ENCODE measurements at regions not wholly inside any gene's neighbourhood (a gene's known extent, or its start where the extent isn't known, plus 50 kb on each side); places are given as distances from the start of the nearest gene placed in this dataset.

- DNase-seq (no peak), FAIRE-seq (no peak)
- Histone ChIP-seq H3K27me3 (ENCODE audit: control insufficient read depth in 3 of 3, insufficient read depth in 3 of 3, low read length in 3 of 3) (no peaks in the 10 kb centered on the region), H3K27ac (ENCODE audit: low read depth in 1 of 3, low read length in 2 of 3) (no peak overlapping the region), H3K4me1 (ENCODE audit: control insufficient read depth in 3 of 3, insufficient read depth in 2 of 3, low read depth in 1 of 3, low read length in 2 of 3) (peaks cover 0 to 3% (median 0%) of the 10 kb centered on the region in 3 donors), H3K36me3 (ENCODE audit: control insufficient read depth in 3 of 3, insufficient read depth in 2 of 3, low read depth in 1 of 3, low read length in 3 of 3) (no peaks in the 10 kb centered on the region), H3K9me3 (ENCODE audit: control insufficient read depth in 2 of 2, insufficient read depth in 1 of 2, low read depth in 1 of 2, low read length in 1 of 2) (no peaks in the 10 kb centered on the region), H3K4me3 (ENCODE audit: low read depth in 1 of 3, low read length in 3 of 3) (no peak overlapping the region)
- WGBS, 3 donors = 86 to 89% (median 88%) methylated on average over 1 of the region's 1 CpG
Observed at GRCh38 chr20:52411611-52412010, 220.0 kb upstream of the ZFP64 start.

- 41 to 59% (median 43%) methylated on average over 11 of the region's 11 CpGs for WGBS, 3 donors
- no peak overlapping the region for H3K4me3 ChIP-seq (ENCODE audit: low read depth in 1 of 3, low read length in 3 of 3)
- H3K4me1 ChIP-seq (ENCODE audit: control insufficient read depth in 3 of 3, insufficient read depth in 2 of 3, low read depth in 1 of 3, low read length in 2 of 3) = peaks cover 0 to 3% (median 0%) of the 10 kb centered on the region in 3 donors
- H3K27me3 ChIP-seq (ENCODE audit: control insufficient read depth in 3 of 3, insufficient read depth in 3 of 3, low read length in 3 of 3) = no peaks in the 10 kb centered on the region
- no peak for FAIRE-seq
- H3K27ac ChIP-seq (ENCODE audit: low read depth in 1 of 3, low read length in 2 of 3) = peak overlapping the region in 1 of 3 donors; percentile 21
- no peaks in the 10 kb centered on the region for H3K9me3 ChIP-seq (ENCODE audit: control insufficient read depth in 2 of 2, insufficient read depth in 1 of 2, low read depth in 1 of 2, low read length in 1 of 2)
- H3K36me3 ChIP-seq (ENCODE audit: control insufficient read depth in 3 of 3, insufficient read depth in 2 of 3, low read depth in 1 of 3, low read length in 3 of 3) = no peaks in the 10 kb centered on the region
- DNase-seq = no peak
Observed at GRCh38 chr20:52410731-52411234, 219.2 kb upstream of the ZFP64 start.

DNA sequence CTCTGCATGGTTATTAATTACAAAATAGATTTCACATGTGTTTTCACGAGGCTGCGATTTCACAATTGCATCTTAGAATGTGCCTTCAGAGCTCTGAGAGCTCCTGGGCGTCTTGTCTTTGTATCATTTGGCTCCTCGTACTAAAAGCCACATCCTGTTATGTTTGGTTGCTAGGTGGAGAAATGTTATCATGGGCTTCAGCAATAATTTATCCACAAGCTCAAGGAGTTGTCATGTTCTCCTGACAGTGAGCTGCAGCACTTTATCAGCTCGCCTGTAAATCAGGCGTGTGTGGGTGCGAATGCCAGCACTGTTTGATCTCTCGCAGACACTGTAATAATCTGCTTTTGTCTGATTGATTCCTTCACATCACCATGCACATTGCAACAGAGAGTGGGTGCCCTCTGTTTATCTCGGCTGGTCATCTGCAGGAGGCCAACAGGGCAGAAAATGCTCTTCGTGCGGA, 218.6 kb upstream of the ZFP64 start:
- peak; percentile 28 to 49 for DNase-seq
- FAIRE-seq = no peak
- peak overlapping the region in 1 of 3 donors; percentile 26 for H3K27ac ChIP-seq (ENCODE audit: low read depth in 1 of 3, low read length in 2 of 3)

GRCh38 chr20:52405986-52406385, 214.4 kb upstream of the ZFP64 start:
- Histone ChIP-seq H3K9me3 (ENCODE audit: control insufficient read depth in 2 of 2, insufficient read depth in 1 of 2, low read depth in 1 of 2, low read length in 1 of 2) (no peaks in the 10 kb centered on the region), H3K4me3 (ENCODE audit: low read depth in 1 of 3, low read length in 3 of 3) (no peak overlapping the region), H3K36me3 (ENCODE audit: control insufficient read depth in 3 of 3, insufficient read depth in 2 of 3, low read depth in 1 of 3, low read length in 3 of 3) (no peaks in the 10 kb centered on the region), H3K27ac (ENCODE audit: low read depth in 1 of 3, low read length in 2 of 3) (no peak overlapping the region), H3K4me1 (ENCODE audit: control insufficient read depth in 3 of 3, insufficient read depth in 2 of 3, low read depth in 1 of 3, low read length in 2 of 3) (peaks cover 0 to 3% (median 0%) of the 10 kb centered on the region in 3 donors), H3K27me3 (ENCODE audit: control insufficient read depth in 3 of 3, insufficient read depth in 3 of 3, low read length in 3 of 3) (no peaks in the 10 kb centered on the region)
- 88 to 98% (median 89%) methylated on average over 2 of the region's 2 CpGs for WGBS, 3 donors
- FAIRE-seq (no peak), DNase-seq (no peak)

More for the DNA sequence above, 218.6 kb upstream of the ZFP64 start:
- H3K4me3 ChIP-seq (ENCODE audit: low read depth in 1 of 3, low read length in 3 of 3) = no peak overlapping the region
- no peaks in the 10 kb centered on the region for H3K36me3 ChIP-seq (ENCODE audit: control insufficient read depth in 3 of 3, insufficient read depth in 2 of 3, low read depth in 1 of 3, low read length in 3 of 3)
- H3K27me3 ChIP-seq (ENCODE audit: control insufficient read depth in 3 of 3, insufficient read depth in 3 of 3, low read length in 3 of 3) = no peaks in the 10 kb centered on the region
- peaks cover 0 to 3% (median 0%) of the 10 kb centered on the region in 3 donors for H3K4me1 ChIP-seq (ENCODE audit: control insufficient read depth in 3 of 3, insufficient read depth in 2 of 3, low read depth in 1 of 3, low read length in 2 of 3)
- 13 to 31% (median 16%) methylated on average over 11 of the region's 11 CpGs for WGBS, 3 donors
- H3K9me3 ChIP-seq (ENCODE audit: control insufficient read depth in 2 of 2, insufficient read depth in 1 of 2, low read depth in 1 of 2, low read length in 1 of 2) = no peaks in the 10 kb centered on the region

- FAIRE-seq (no peak), DNase-seq (no peak)
- 51 to 73% (median 69%) methylated on average over 1 of the region's 1 CpG for WGBS, 3 donors
- H3K4me3 ChIP-seq (ENCODE audit: low read depth in 1 of 3, low read length in 3 of 3) = no peak overlapping the region
- no peaks in the 10 kb centered on the region for H3K27me3 ChIP-seq (ENCODE audit: control insufficient read depth in 3 of 3, insufficient read depth in 3 of 3, low read length in 3 of 3)
- H3K27ac ChIP-seq (ENCODE audit: low read depth in 1 of 3, low read length in 2 of 3) = no peak overlapping the region
- peaks cover 0 to 3% (median 0%) of the 10 kb centered on the region in 3 donors for H3K4me1 ChIP-seq (ENCODE audit: control insufficient read depth in 3 of 3, insufficient read depth in 2 of 3, low read depth in 1 of 3, low read length in 2 of 3)
- no peaks in the 10 kb centered on the region for H3K36me3 ChIP-seq (ENCODE audit: control insufficient read depth in 3 of 3, insufficient read depth in 2 of 3, low read depth in 1 of 3, low read length in 3 of 3)
- no peaks in the 10 kb centered on the region for H3K9me3 ChIP-seq (ENCODE audit: control insufficient read depth in 2 of 2, insufficient read depth in 1 of 2, low read depth in 1 of 2, low read length in 1 of 2)
Observed at GRCh38 chr20:52405417-52405816, 213.8 kb upstream of the ZFP64 start.

- H3K4me1 ChIP-seq (ENCODE audit: control insufficient read depth in 3 of 3, insufficient read depth in 2 of 3, low read depth in 1 of 3, low read length in 2 of 3) = peaks cover 0 to under 1% (median 0%) of the 10 kb centered on the region in 3 donors
- no peak overlapping the region for H3K27ac ChIP-seq (ENCODE audit: low read depth in 1 of 3, low read length in 2 of 3)
- no peak overlapping the region for H3K4me3 ChIP-seq (ENCODE audit: low read depth in 1 of 3, low read length in 3 of 3)
- FAIRE-seq (no peak), DNase-seq (no peak)
- H3K9me3 ChIP-seq (ENCODE audit: control insufficient read depth in 2 of 2, insufficient read depth in 1 of 2, low read depth in 1 of 2, low read length in 1 of 2) = no peaks in the 10 kb centered on the region
- WGBS, 3 donors = 50 to 70% (median 51%) methylated on average over 3 of the region's 3 CpGs
- no peaks in the 10 kb centered on the region for H3K27me3 ChIP-seq (ENCODE audit: control insufficient read depth in 3 of 3, insufficient read depth in 3 of 3, low read length in 3 of 3)
- no peaks in the 10 kb centered on the region for H3K36me3 ChIP-seq (ENCODE audit: control insufficient read depth in 3 of 3, insufficient read depth in 2 of 3, low read depth in 1 of 3, low read length in 3 of 3)
Observed at GRCh38 chr20:52404671-52405070, 213.1 kb upstream of the ZFP64 start.

DNA sequence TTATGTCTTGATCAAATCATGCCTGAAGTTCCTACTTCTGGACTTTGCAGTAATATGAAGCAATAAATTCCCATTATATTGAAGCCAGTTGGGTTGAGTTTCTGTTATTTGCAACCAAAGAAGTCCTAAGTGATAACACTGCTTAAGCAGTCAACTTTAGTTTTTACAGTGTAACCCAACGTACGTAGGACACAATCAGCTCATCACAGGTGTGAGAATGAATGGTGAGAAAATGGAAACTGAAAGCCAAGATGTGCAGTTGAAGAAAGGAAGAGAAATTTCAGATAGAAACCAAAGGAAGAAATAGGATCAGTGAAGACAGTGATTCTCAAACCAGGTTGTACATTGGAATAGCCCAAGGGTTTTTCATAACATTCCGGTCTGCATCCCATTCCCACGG, 211.4 kb upstream of the ZFP64 start:
- Histone ChIP-seq H3K4me1 (ENCODE audit: control insufficient read depth in 3 of 3, insufficient read depth in 2 of 3, low read depth in 1 of 3, low read length in 2 of 3) (no peaks in the 10 kb centered on the region), H3K36me3 (ENCODE audit: control insufficient read depth in 3 of 3, insufficient read depth in 2 of 3, low read depth in 1 of 3, low read length in 3 of 3) (no peaks in the 10 kb centered on the region), H3K27ac (ENCODE audit: low read depth in 1 of 3, low read length in 2 of 3) (no peak overlapping the region), H3K27me3 (ENCODE audit: control insufficient read depth in 3 of 3, insufficient read depth in 3 of 3, low read length in 3 of 3) (no peaks in the 10 kb centered on the region), H3K4me3 (ENCODE audit: low read depth in 1 of 3, low read length in 3 of 3) (no peak overlapping the region), H3K9me3 (ENCODE audit: control insufficient read depth in 2 of 2, insufficient read depth in 1 of 2, low read depth in 1 of 2, low read length in 1 of 2) (no peaks in the 10 kb centered on the region)
- FAIRE-seq (no peak), DNase-seq (no peak)
- 66 to 80% (median 76%) methylated on average over 4 of the region's 4 CpGs for WGBS, 3 donors

GRCh38 chr20:52402514-52402913, 210.9 kb upstream of the ZFP64 start:
- WGBS, 3 donors = 80 to 90% (median 80%) methylated on average over 5 of the region's 5 CpGs
- FAIRE-seq (no peak), DNase-seq (no peak)
- Histone ChIP-seq H3K4me1 (ENCODE audit: control insufficient read depth in 3 of 3, insufficient read depth in 2 of 3, low read depth in 1 of 3, low read length in 2 of 3) (no peaks in the 10 kb centered on the region), H3K27me3 (ENCODE audit: control insufficient read depth in 3 of 3, insufficient read depth in 3 of 3, low read length in 3 of 3) (no peaks in the 10 kb centered on the region), H3K4me3 (ENCODE audit: low read depth in 1 of 3, low read length in 3 of 3) (no peak overlapping the region), H3K9me3 (ENCODE audit: control insufficient read depth in 2 of 2, insufficient read depth in 1 of 2, low read depth in 1 of 2, low read length in 1 of 2) (no peaks in the 10 kb centered on the region), H3K36me3 (ENCODE audit: control insufficient read depth in 3 of 3, insufficient read depth in 2 of 3, low read depth in 1 of 3, low read length in 3 of 3) (no peaks in the 10 kb centered on the region), H3K27ac (ENCODE audit: low read depth in 1 of 3, low read length in 2 of 3) (no peak overlapping the region)

DNA sequence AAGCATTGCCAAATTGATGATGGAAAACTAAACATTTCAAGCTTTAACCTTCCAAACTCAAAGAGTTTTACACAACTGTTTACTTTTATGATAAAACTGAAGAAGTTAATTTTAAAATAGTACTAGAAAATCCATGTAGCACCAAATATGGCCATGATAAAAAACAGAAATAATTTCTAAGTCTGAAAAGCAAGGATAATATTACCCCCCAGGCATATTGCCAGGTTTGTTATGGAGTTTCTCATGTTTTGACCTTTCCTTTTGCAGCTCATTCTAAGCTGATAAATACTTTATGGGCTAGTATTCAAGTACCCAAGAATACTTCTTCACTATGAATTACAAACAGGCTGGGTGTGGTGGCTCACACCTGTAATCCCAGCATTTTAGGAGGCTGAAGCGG, 209.9 kb upstream of the ZFP64 start:
- Histone ChIP-seq H3K27ac (ENCODE audit: low read depth in 1 of 3, low read length in 2 of 3) (no peak overlapping the region), H3K4me1 (ENCODE audit: control insufficient read depth in 3 of 3, insufficient read depth in 2 of 3, low read depth in 1 of 3, low read length in 2 of 3) (no peaks in the 10 kb centered on the region), H3K9me3 (ENCODE audit: control insufficient read depth in 2 of 2, insufficient read depth in 1 of 2, low read depth in 1 of 2, low read length in 1 of 2) (no peaks in the 10 kb centered on the region), H3K27me3 (ENCODE audit: control insufficient read depth in 3 of 3, insufficient read depth in 3 of 3, low read length in 3 of 3) (no peaks in the 10 kb centered on the region), H3K36me3 (ENCODE audit: control insufficient read depth in 3 of 3, insufficient read depth in 2 of 3, low read depth in 1 of 3, low read length in 3 of 3) (no peaks in the 10 kb centered on the region), H3K4me3 (ENCODE audit: low read depth in 1 of 3, low read length in 3 of 3) (no peak overlapping the region)
- DNase-seq (no peak), FAIRE-seq (no peak)
- WGBS, 3 donors = 84 to 95% (median 90%) methylated on average over 1 of the region's 1 CpG
